Esophagus muscularis mucosa (tissue), 3 donors: ENCODE measurements at regions not wholly inside any gene's neighbourhood (a gene's known extent, or its start where the extent isn't known, plus 50 kb on each side); places are given as distances from the start of the nearest gene placed in this dataset.

ENCODE experiments used
- CTCF ChIP-seq, 3 experiments: fragments of 200-600 bp in 2 of 3; fragments of 450-650 bp in 1 of 3; sonication (generic) in 2 of 3; IDR thresholded peaks; one replicate each; pipeline ENCODE4 v1.5.1; 2017 to 2019; ENCODE audit warnings: antibody characterized with exemption in 3 of 3, mild to moderate bottlenecking in 2 of 3, moderate library complexity in 1 of 3
- POLR2AphosphoS5 ChIP-seq, 2 donors: sonication (generic); formaldehyde crosslinking; IDR thresholded peaks; one replicate each; pipeline ENCODE4 v1.6.1; 2017; ENCODE audit warnings: antibody characterized with exemption in 2 of 2

- TF ChIP-seq CTCF (IDR thresholded peaks at IDR 0.05): no peak
- no peak for TF ChIP-seq POLR2AphosphoS5 (IDR thresholded peaks at IDR 0.05)
Observed at GRCh38 chr7:22663721-22664120, 63.3 kb upstream of the IL6 start.
